ENCODE measurements at regions not wholly inside any gene's neighbourhood (a gene's known extent, or its start where the extent isn't known, plus 50 kb on each side); places are given as distances from the start of the nearest gene placed in this dataset.

GRCh38 chr1:4960782-4961475 is 306.5 kb downstream of the AJAP1 start:
- H3K9me3 ChIP-seq (ENCODE audit: control insufficient read depth in 1 of 2, insufficient read depth in 1 of 2, low read depth in 1 of 2, low read length in 2 of 2): no peaks in the 10 kb centered on the region
- DNase-seq (ENCODE audit: low read depth, low spot score): no peak
- RAD21 ChIA-PET (ENCODE audit: low non-redundant PET in 1 of 2, low total read pairs in 2 of 2, uncharacterized antibody in 2 of 2, unreplicated experiment in 2 of 2): no interaction called here
- no peak overlapping the region for H3K4me2 ChIP-seq (ENCODE audit: low read length)
- CTCF ChIA-PET: no interaction called here
- BruUV-seq (replicated peaks): no TSS peak
- intact Hi-C loops (cut with micrococcal nuclease): no loop called here
- TF ChIP-seq SIN3A (IDR thresholded peaks at IDR 0.05; ENCODE audit: low read depth) (no peak), ELF1 (IDR thresholded peaks at IDR 0.05; ENCODE audit: borderline replicate concordance, low read depth) (no peak), ZBTB33 (IDR thresholded peaks at IDR 0.05; ENCODE audit: extremely low read depth, insufficient replicate concordance, low read length) (no peak), CBX3 (IDR thresholded peaks at IDR 0.05; ENCODE audit: low read depth) (no peak), RAD21 (IDR thresholded peaks at IDR 0.05; ENCODE audit: low read depth) (no peak), ZFX (IDR thresholded peaks at IDR 0.05) (no peak), CTCF (IDR thresholded peaks at IDR 0.05 in 2 of 3, conservative IDR thresholded peaks at IDR 0.05 in 1 of 3; ENCODE audit: borderline replicate concordance in 1 of 3, insufficient read depth in 1 of 3, low read depth in 2 of 3, low read length in 2 of 3) (no peak), YY1 (IDR thresholded peaks at IDR 0.05; ENCODE audit: extremely low read depth, insufficient replicate concordance, low read depth, low read length) (no peak), POLR2A (IDR thresholded peaks at IDR 0.05; ENCODE audit: borderline replicate concordance, extremely low read depth, insufficient read depth, insufficient read length) (no peak), POLR2AphosphoS5 (IDR thresholded peaks at IDR 0.05; ENCODE audit: low read depth, low read length) (no peak), CEBPB (IDR thresholded peaks at IDR 0.05; ENCODE audit: low read depth) (no peak), TCF7L2 (IDR thresholded peaks at IDR 0.05; ENCODE audit: borderline replicate concordance, extremely low read depth, insufficient read depth, insufficient read length) (no peak), JUND (IDR thresholded peaks at IDR 0.05) (no peak)
- H3K36me3 ChIP-seq (ENCODE audit: control insufficient read depth in 1 of 2, insufficient read depth in 2 of 2, low read length in 2 of 2): no peaks in the 10 kb centered on the region
- no peaks in the 10 kb centered on the region for H3K79me2 ChIP-seq (ENCODE audit: insufficient read depth, low read length)
- no peaks in the 10 kb centered on the region for H3K27me3 ChIP-seq (ENCODE audit: insufficient read depth, low read length)
- H3K4me1 ChIP-seq (ENCODE audit: control insufficient read depth in 1 of 2, insufficient read depth in 2 of 2, low read length in 2 of 2): no peaks in the 10 kb centered on the region
- ATAC-seq: no peak
- no peaks in the 10 kb centered on the region for H3K9me2 ChIP-seq (ENCODE audit: insufficient read depth)
- no peak overlapping the region for H3K9ac ChIP-seq (ENCODE audit: low read length)
- POLR2A ChIA-PET: no interaction called here
- no peak overlapping the region for H2AFZ ChIP-seq (ENCODE audit: low read depth, low read length, poor library complexity, severe bottlenecking)
- H3K4me3 ChIP-seq (replicated peaks in 1 of 2; ENCODE audit: low read depth in 1 of 2, low read length in 2 of 2): no peak overlapping the region
- H4K20me1 ChIP-seq (ENCODE audit: insufficient read depth): no peaks in the 10 kb centered on the region
- H3K27ac ChIP-seq (ENCODE audit: low read depth, low read length): no peak overlapping the region

Data from HCT116 (cell line).